Transverse colon (tissue), 4 donors: ENCODE measurements at regions not wholly inside any gene's neighbourhood (a gene's known extent, or its start where the extent isn't known, plus 50 kb on each side); places are given as distances from the start of the nearest gene placed in this dataset.

ENCODE experiments used
- CTCF ChIP-seq, 5 experiments: fragments of 200-600 bp in 3 of 5; fragments of 450-650 bp in 2 of 5; sonication (generic) in 3 of 5; IDR thresholded peaks; 1 replicate in 2 of 5; 2 replicates in 3 of 5; pipeline ENCODE4 v1.5.1; 2016 to 2017; ENCODE audit warnings: antibody characterized with exemption in 5 of 5, inconsistent platforms in 3 of 5, mild to moderate bottlenecking in 2 of 5, moderate library complexity in 1 of 5
- EP300 ChIP-seq: sonication (generic); formaldehyde crosslinking; IDR thresholded peaks from one replicate; pipeline ENCODE4 v1.6.1; 2017; ENCODE audit warnings: antibody characterized with exemption, low read depth
- POLR2A ChIP-seq: fragments of 450-650 bp; IDR thresholded peaks from one replicate; pipeline ENCODE4 v1.6.1; 2016; ENCODE audit warnings: antibody characterized with exemption, mild to moderate bottlenecking, moderate library complexity
- POLR2AphosphoS5 ChIP-seq, 3 donors: sonication (generic); formaldehyde crosslinking; IDR thresholded peaks; one replicate each; pipeline ENCODE4 v1.6.1; 2016; ENCODE audit warnings: antibody characterized with exemption in 3 of 3

GRCh38 chr4:106704253-106704870 lies 331.8 kb downstream of the DKK2 start:
- no peak for TF ChIP-seq CTCF (IDR thresholded peaks at IDR 0.05)
- no peak for TF ChIP-seq POLR2A
- no peak for TF ChIP-seq POLR2AphosphoS5 (IDR thresholded peaks at IDR 0.05)
- TF ChIP-seq EP300: no peak
